GM12892 (cell line): ENCODE measurements at regions not wholly inside any gene's neighbourhood (a gene's known extent, or its start where the extent isn't known, plus 50 kb on each side); places are given as distances from the start of the nearest gene placed in this dataset.

Source experiments
- POLR2A ChIP-seq: IDR thresholded peaks from 2 replicates; pipeline ENCODE4 v1.6.1; 2011; ENCODE audit warnings: low read depth, low read length, control low read depth
- TAF1 ChIP-seq: IDR thresholded peaks from 2 replicates; pipeline ENCODE4 v1.6.1; 2011; ENCODE audit warnings: low read depth, mild to moderate bottlenecking, control low read depth, low read length, borderline replicate concordance

GRCh38 chr2:2683606-2684224, 352.6 kb upstream of the MYT1L start:
- TF ChIP-seq POLR2A = no peak
- no peak for TF ChIP-seq TAF1
